ENCODE measurements at regions not wholly inside any gene's neighbourhood (a gene's known extent, or its start where the extent isn't known, plus 50 kb on each side); places are given as distances from the start of the nearest gene placed in this dataset.

- dilution Hi-C loops (cut with MboI; ENCODE audit: extremely low pct_ligation_motif_present, low sequenced_read_pairs) (no loop called here), intact Hi-C loops (cut with micrococcal nuclease) (no loop called here)
- ChIA-PET CTCF (interaction anchor here (1.8 kb wide), 1 partner anchor 18 kb away, joined by 4 read pairs; no protein-coding TSS in a partner anchor), POLR2A (no interaction called here)
- no peak overlapping the region for H3K4me2 ChIP-seq (ENCODE audit: insufficient read depth, low read length)
- H4K20me1 ChIP-seq (replicated peaks; ENCODE audit: control insufficient read depth, extremely low read depth, insufficient read depth, low read length): no peaks in the 10 kb centered on the region
- no TSS peak for BruUV-seq (replicated peaks)
- H3K4me3 ChIP-seq (replicated peaks in 1 of 3; ENCODE audit: insufficient read depth in 1 of 3, low read depth in 1 of 3, low read length in 3 of 3): no peak overlapping the region
- no peak overlapping the region for H3K27ac ChIP-seq (ENCODE audit: insufficient read depth, low read depth, low read length)
- no peaks in the 10 kb centered on the region for H3K4me1 ChIP-seq (ENCODE audit: control insufficient read depth, extremely low read depth, insufficient read depth, low read length)
- H3K36me3 ChIP-seq (ENCODE audit: control insufficient read depth in 2 of 2, extremely low read depth in 1 of 2, insufficient read depth in 2 of 2, low read length in 2 of 2): no peaks in the 10 kb centered on the region
- TF ChIP-seq MAX (IDR thresholded peaks at IDR 0.05; ENCODE audit: insufficient read depth, insufficient read length): no peak
- no peak for TF ChIP-seq FOS (IDR thresholded peaks at IDR 0.05; ENCODE audit: borderline replicate concordance, insufficient read depth, low read length)
- TF ChIP-seq POLR2A (IDR thresholded peaks at IDR 0.05; ENCODE audit: low read depth, low read length): no peak
- TF ChIP-seq GATA2 (IDR thresholded peaks at IDR 0.05; ENCODE audit: insufficient read depth, insufficient read length, low read depth, low read length): no peak
- TF ChIP-seq POLR2AphosphoS5 (IDR thresholded peaks at IDR 0.05; ENCODE audit: insufficient read depth, low read depth, low read length): no peak
- no peak for TF ChIP-seq JUN (IDR thresholded peaks at IDR 0.05; ENCODE audit: borderline replicate concordance, insufficient read depth, insufficient read length, low read depth)
- no peak for TF ChIP-seq CTCF (IDR thresholded peaks at IDR 0.05; ENCODE audit: extremely low read depth in 1 of 2, insufficient read depth in 1 of 2, low read depth in 1 of 2, low read length in 2 of 2)
- TF ChIP-seq MYC (IDR thresholded peaks at IDR 0.05; ENCODE audit: low read depth, low read length): no peak
- no peak for TF ChIP-seq EZH2 (IDR thresholded peaks at IDR 0.05; ENCODE audit: borderline replicate concordance, low read depth, low read length, severe bottlenecking)
- no peaks in the 10 kb centered on the region for H3K9me1 ChIP-seq (replicated peaks; ENCODE audit: control insufficient read depth, extremely low read depth, insufficient read depth, low read length)
- no peaks in the 10 kb centered on the region for H3K27me3 ChIP-seq (ENCODE audit: control insufficient read depth in 2 of 2, insufficient read depth in 2 of 2, low read length in 2 of 2)
- H3K9me3 ChIP-seq (replicated peaks; ENCODE audit: control insufficient read depth, insufficient read depth, low read length): no peaks in the 10 kb centered on the region
- no peak for FAIRE-seq
- no peak overlapping the region for H3K9ac ChIP-seq (replicated peaks; ENCODE audit: extremely low read depth, insufficient read depth, low read length)
- H3K79me2 ChIP-seq (ENCODE audit: control insufficient read depth, insufficient read depth, low read length): no peaks in the 10 kb centered on the region
- H2AFZ ChIP-seq (ENCODE audit: low read depth, low read length): no peak overlapping the region
- DNase-seq (ENCODE audit: low read depth, low spot score): no peak
Measured at GRCh38 chr9:31389075-31389474, 995.4 kb upstream of the ACO1 start.
